Nephron progenitor cell (in vitro differentiated cells): ENCODE measurements at regions not wholly inside any gene's neighbourhood (a gene's known extent, or its start where the extent isn't known, plus 50 kb on each side); places are given as distances from the start of the nearest gene placed in this dataset.

Source experiments
- DNase-seq: peaks from one replicate; pipeline ENCODE4 v3.0.0; 2021
- H3K27ac Mint-ChIP-seq: 2 replicates; pipeline ENCODE4 v1.8.0; 2021; ENCODE audit warnings: mild to moderate bottlenecking, moderate library complexity, mixed read lengths
- H3K27me3 Mint-ChIP-seq: 2 replicates; pipeline ENCODE4 v1.8.0; 2021; ENCODE audit warnings: mild to moderate bottlenecking, low read depth, mixed read lengths; ENCODE audit not compliant: poor library complexity
- H3K36me3 Mint-ChIP-seq: 2 replicates; pipeline ENCODE4 v1.8.0; 2021; ENCODE audit warnings: low read depth, mixed read lengths
- H3K4me1 Mint-ChIP-seq: 2 replicates; pipeline ENCODE4 v1.8.0; 2021; ENCODE audit warnings: mixed read lengths
- H3K4me3 Mint-ChIP-seq: 2 replicates; pipeline ENCODE4 v1.8.0; 2021; ENCODE audit warnings: mild to moderate bottlenecking, moderate library complexity, mixed read lengths
- H3K9me3 Mint-ChIP-seq: 2 replicates; pipeline ENCODE4 v1.8.0; 2021; ENCODE audit warnings: mild to moderate bottlenecking, moderate library complexity, mixed read lengths
- CTCF ChIP-seq: fragments of 200-600 bp; sonication (generic); IDR thresholded peaks from 2 replicates; pipeline ENCODE4 v1.5.0; 2021; ENCODE audit warnings: antibody characterized with exemption

GRCh38 chr2:60167089-60167488 is 386.4 kb downstream of the BCL11A start:
- no peak for TF ChIP-seq CTCF

GRCh38 chr2:60163691-60164090 is 389.8 kb downstream of the BCL11A start:
- no peaks in the 10 kb centered on the region for H3K36me3 Mint-ChIP-seq
- no peaks in the 10 kb centered on the region for H3K9me3 Mint-ChIP-seq
- peaks cover 13% of the 10 kb centered on the region for H3K4me1 Mint-ChIP-seq
- H3K27ac Mint-ChIP-seq: no peak overlapping the region
- TF ChIP-seq CTCF: no peak
- DNase-seq: no peak
- H3K4me3 Mint-ChIP-seq: no peak overlapping the region
- H3K27me3 Mint-ChIP-seq: peaks cover 10% of the 10 kb centered on the region

More at GRCh38 chr2:60167089-60167488, 386.4 kb downstream of the BCL11A start:
- no peaks in the 10 kb centered on the region for H3K36me3 Mint-ChIP-seq
- no peak overlapping the region for H3K27ac Mint-ChIP-seq
- no peak for DNase-seq
- no peaks in the 10 kb centered on the region for H3K9me3 Mint-ChIP-seq
- peaks cover 11% of the 10 kb centered on the region for H3K27me3 Mint-ChIP-seq
- no peak overlapping the region for H3K4me3 Mint-ChIP-seq
- H3K4me1 Mint-ChIP-seq: peaks cover 13% of the 10 kb centered on the region

GRCh38 chr2:60159519-60159918 is 393.9 kb downstream of the BCL11A start:
- Mint-ChIP-seq H3K27me3 (peaks cover 7% of the 10 kb centered on the region), H3K36me3 (no peaks in the 10 kb centered on the region), H3K4me3 (no peak overlapping the region), H3K9me3 (no peaks in the 10 kb centered on the region), H3K4me1 (peaks cover 4% of the 10 kb centered on the region), H3K27ac (no peak overlapping the region)
- no peak for DNase-seq
- no peak for TF ChIP-seq CTCF

- DNase-seq: no peak
- Mint-ChIP-seq H3K9me3 (peaks cover 4% of the 10 kb centered on the region), H3K4me1 (no peaks in the 10 kb centered on the region), H3K27ac (no peak overlapping the region), H3K36me3 (no peaks in the 10 kb centered on the region), H3K27me3 (peaks cover 7% of the 10 kb centered on the region), H3K4me3 (no peak overlapping the region)
- TF ChIP-seq CTCF: no peak
These were observed 395.2 kb downstream of the BCL11A start for GRCh38 chr2:60158262-60158661.

GRCh38 chr2:60157283-60157682 is 396.2 kb downstream of the BCL11A start:
- Mint-ChIP-seq H3K4me3 (no peak overlapping the region), H3K27ac (no peak overlapping the region), H3K9me3 (peaks cover 6% of the 10 kb centered on the region), H3K36me3 (no peaks in the 10 kb centered on the region), H3K27me3 (peaks cover 7% of the 10 kb centered on the region), H3K4me1 (no peaks in the 10 kb centered on the region)
- DNase-seq: no peak
- no peak for TF ChIP-seq CTCF

- no peak overlapping the region for H3K27ac Mint-ChIP-seq
- DNase-seq: no peak
- H3K4me1 Mint-ChIP-seq: no peaks in the 10 kb centered on the region
- no peak for TF ChIP-seq CTCF
- peaks cover 8% of the 10 kb centered on the region for H3K9me3 Mint-ChIP-seq
- no peak overlapping the region for H3K4me3 Mint-ChIP-seq
- no peaks in the 10 kb centered on the region for H3K36me3 Mint-ChIP-seq
- H3K27me3 Mint-ChIP-seq: peaks cover 8% of the 10 kb centered on the region
These were observed 399.3 kb downstream of the BCL11A start for GRCh38 chr2:60154142-60154541.
